ENCODE measurements at regions not wholly inside any gene's neighbourhood (a gene's known extent, or its start where the extent isn't known, plus 50 kb on each side); places are given as distances from the start of the nearest gene placed in this dataset.

GRCh38 chr10:52526251-52526823 lies 212.3 kb downstream of the DKK1 start (continued):
- TF ChIP-seq CSRNP3 (CRISPR knock-in tag; IDR thresholded peaks at IDR 0.05) (0 out of 2 replicates have a peak, but pooled peaks have one; percentile 58), ZNF8 (CRISPR knock-in tag; IDR thresholded peaks at IDR 0.05) (no peak), TSHZ2 (CRISPR knock-in tag; IDR thresholded peaks at IDR 0.05) (no peak), ZNF70 (CRISPR knock-in tag; IDR thresholded peaks at IDR 0.05) (no peak), BACH2 (CRISPR knock-in tag; IDR thresholded peaks at IDR 0.05; ENCODE audit: borderline replicate concordance) (no peak), ISL1 (CRISPR knock-in tag; IDR thresholded peaks at IDR 0.05) (peak; percentile 97), ARNTL (CRISPR knock-in tag; IDR thresholded peaks at IDR 0.05; ENCODE audit: borderline replicate concordance, low read depth) (no peak), ZFP30 (CRISPR knock-in tag; IDR thresholded peaks at IDR 0.05) (no peak)

- no peak for TF ChIP-seq SNAI2 (CRISPR knock-in tag; IDR thresholded peaks at IDR 0.05)
- no peak for TF ChIP-seq ZFP30 (CRISPR knock-in tag; IDR thresholded peaks at IDR 0.05)
- no peak for TF ChIP-seq ZNF70 (CRISPR knock-in tag; IDR thresholded peaks at IDR 0.05)
- TF ChIP-seq CSDC2 (CRISPR knock-in tag; IDR thresholded peaks at IDR 0.05): no peak
- no peak for TF ChIP-seq ZNF565 (CRISPR knock-in tag; conservative IDR thresholded peaks at IDR 0.05; ENCODE audit: low read depth)
- no peak for TF ChIP-seq ZFP3 (CRISPR knock-in tag; IDR thresholded peaks at IDR 0.05)
- TF ChIP-seq ESRRG (CRISPR knock-in tag; IDR thresholded peaks at IDR 0.05): no peak
- no peak for TF ChIP-seq GLIS3 (CRISPR knock-in tag; IDR thresholded peaks at IDR 0.05)
- no peak for TF ChIP-seq ARNTL (CRISPR knock-in tag; IDR thresholded peaks at IDR 0.05; ENCODE audit: borderline replicate concordance, low read depth)
- TF ChIP-seq ZNF8 (CRISPR knock-in tag; IDR thresholded peaks at IDR 0.05): no peak
- no peak for TF ChIP-seq PATZ1 (CRISPR knock-in tag; IDR thresholded peaks at IDR 0.05; ENCODE audit: borderline replicate concordance)
- no peak for TF ChIP-seq RARB (CRISPR knock-in tag; IDR thresholded peaks at IDR 0.05)
- no peak for TF ChIP-seq POU6F1 (CRISPR knock-in tag; IDR thresholded peaks at IDR 0.05; ENCODE audit: borderline replicate concordance, low read depth)
- no peak for TF ChIP-seq ISL1 (CRISPR knock-in tag; IDR thresholded peaks at IDR 0.05)
- no peak for TF ChIP-seq CSRNP3 (CRISPR knock-in tag; IDR thresholded peaks at IDR 0.05)
- TF ChIP-seq OSR1 (CRISPR knock-in tag; IDR thresholded peaks at IDR 0.05): no peak
- TF ChIP-seq BACH2 (CRISPR knock-in tag; IDR thresholded peaks at IDR 0.05; ENCODE audit: borderline replicate concordance): no peak
- no peak for TF ChIP-seq PPARA (CRISPR knock-in tag; IDR thresholded peaks at IDR 0.05; ENCODE audit: borderline replicate concordance)
- no peak for ATAC-seq
These were observed 218.7 kb downstream of the DKK1 start for GRCh38 chr10:52532650-52533290.

- no peak for ATAC-seq
- TF ChIP-seq ARNTL (CRISPR knock-in tag; IDR thresholded peaks at IDR 0.05; ENCODE audit: borderline replicate concordance, low read depth) (no peak), ESRRG (CRISPR knock-in tag; IDR thresholded peaks at IDR 0.05) (no peak), TCF4 (CRISPR knock-in tag; IDR thresholded peaks at IDR 0.05; ENCODE audit: borderline replicate concordance) (no peak), ZFP30 (CRISPR knock-in tag; IDR thresholded peaks at IDR 0.05) (no peak), RARB (CRISPR knock-in tag; IDR thresholded peaks at IDR 0.05) (no peak), ZNF565 (CRISPR knock-in tag; conservative IDR thresholded peaks at IDR 0.05; ENCODE audit: low read depth) (no peak), TOX (CRISPR knock-in tag; IDR thresholded peaks at IDR 0.05; ENCODE audit: borderline replicate concordance) (no peak)
These were observed 219.9 kb downstream of the DKK1 start for GRCh38 chr10:52533986-52534385.
